ENCODE measurements at regions not wholly inside any gene's neighbourhood (a gene's known extent, or its start where the extent isn't known, plus 50 kb on each side); places are given as distances from the start of the nearest gene placed in this dataset.

DNA sequence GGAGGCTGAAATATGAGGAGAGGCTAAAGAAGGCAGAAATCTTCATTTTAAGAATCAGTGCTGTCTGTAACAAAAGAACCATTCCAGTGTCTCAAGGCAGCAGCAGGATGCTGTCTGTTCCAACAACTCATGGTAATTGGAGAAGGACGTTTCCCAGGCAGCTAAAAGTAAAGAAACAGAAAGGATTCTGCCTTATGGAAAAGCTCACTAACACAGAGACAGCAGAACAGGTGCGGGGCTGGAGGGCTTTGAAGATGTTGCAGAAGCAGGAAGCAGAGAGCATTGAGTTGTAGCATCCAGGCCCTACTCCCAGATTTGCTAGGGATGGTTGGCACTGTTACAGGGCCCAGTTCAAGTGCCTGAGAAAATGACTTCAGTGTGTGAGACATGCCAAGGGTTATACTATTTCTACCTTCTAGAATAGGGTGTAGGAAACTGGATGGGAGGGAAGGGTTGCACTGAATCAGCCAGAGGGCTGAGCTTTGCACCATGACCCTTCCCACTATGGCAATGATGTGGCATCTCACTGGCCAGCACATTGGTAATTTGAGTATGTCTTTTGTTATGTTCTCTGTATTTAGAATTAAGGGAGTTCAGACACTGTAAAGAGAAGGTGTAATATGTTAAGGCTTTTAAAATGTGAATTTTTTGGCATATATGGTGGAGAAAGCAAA is 160.0 kb upstream of the FBXO33 start:
- TF ChIP-seq CTCF (IDR thresholded peaks at IDR 0.05; ENCODE audit: low read depth, low read length, missing input control) (no peak), REST (IDR thresholded peaks at IDR 0.05) (no peak), GABPA (IDR thresholded peaks at IDR 0.05 in 1 of 2, conservative IDR thresholded peaks at IDR 0.05 in 1 of 2) (no peak), YY1 (IDR thresholded peaks at IDR 0.05) (no peak), JUND (IDR thresholded peaks at IDR 0.05) (no peak), TAF1 (conservative IDR thresholded peaks at IDR 0.05) (no peak), FOXA1 (IDR thresholded peaks at IDR 0.05) (no peak), RAD21 (IDR thresholded peaks at IDR 0.05) (no peak), ZBTB33 (IDR thresholded peaks at IDR 0.05) (no peak), MAX (IDR thresholded peaks at IDR 0.05) (no peak), ATF3 (IDR thresholded peaks at IDR 0.05) (no peak), SP1 (IDR thresholded peaks at IDR 0.05) (no peak), HNF4A (conservative IDR thresholded peaks at IDR 0.05) (no peak), RXRA (IDR thresholded peaks at IDR 0.05) (no peak)
